ENCODE measurements at regions not wholly inside any gene's neighbourhood (a gene's known extent, or its start where the extent isn't known, plus 50 kb on each side); places are given as distances from the start of the nearest gene placed in this dataset.

DNA sequence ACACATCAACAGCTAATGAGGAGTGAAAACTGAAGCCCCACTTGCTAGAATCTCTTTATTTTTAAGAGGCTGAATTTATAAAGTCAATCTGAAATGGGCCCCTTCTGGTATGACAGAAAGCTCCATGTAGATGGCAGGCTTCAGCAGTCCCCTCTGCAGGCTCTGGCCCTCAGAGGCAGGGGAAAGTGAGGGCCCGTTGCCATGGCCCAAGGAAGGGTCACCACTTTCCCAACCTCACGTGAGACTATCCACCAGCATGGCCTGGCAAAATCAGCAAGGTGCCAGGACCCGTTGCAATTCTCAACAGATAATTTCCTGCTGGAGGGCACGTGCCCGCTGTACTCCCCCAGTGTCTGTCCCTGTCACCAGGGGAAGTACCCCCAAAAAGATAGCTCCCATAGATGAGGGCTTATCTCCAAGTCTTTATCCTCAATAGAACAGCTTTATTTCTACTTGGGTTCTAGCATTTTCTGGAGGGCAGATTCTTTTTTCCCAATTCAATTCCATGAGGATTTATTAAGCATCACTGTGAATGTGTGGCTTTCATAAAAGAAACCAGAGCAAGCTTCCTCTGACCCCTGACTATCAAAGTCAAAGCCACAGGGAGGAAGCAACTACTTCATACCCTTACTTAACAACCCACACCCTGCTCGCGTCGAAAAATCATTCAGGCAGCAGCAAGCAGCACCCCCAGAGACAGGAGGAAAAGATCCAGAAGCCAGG is 85.4 kb upstream of the FSTL4 start:
- TF ChIP-seq, protein P1, sequence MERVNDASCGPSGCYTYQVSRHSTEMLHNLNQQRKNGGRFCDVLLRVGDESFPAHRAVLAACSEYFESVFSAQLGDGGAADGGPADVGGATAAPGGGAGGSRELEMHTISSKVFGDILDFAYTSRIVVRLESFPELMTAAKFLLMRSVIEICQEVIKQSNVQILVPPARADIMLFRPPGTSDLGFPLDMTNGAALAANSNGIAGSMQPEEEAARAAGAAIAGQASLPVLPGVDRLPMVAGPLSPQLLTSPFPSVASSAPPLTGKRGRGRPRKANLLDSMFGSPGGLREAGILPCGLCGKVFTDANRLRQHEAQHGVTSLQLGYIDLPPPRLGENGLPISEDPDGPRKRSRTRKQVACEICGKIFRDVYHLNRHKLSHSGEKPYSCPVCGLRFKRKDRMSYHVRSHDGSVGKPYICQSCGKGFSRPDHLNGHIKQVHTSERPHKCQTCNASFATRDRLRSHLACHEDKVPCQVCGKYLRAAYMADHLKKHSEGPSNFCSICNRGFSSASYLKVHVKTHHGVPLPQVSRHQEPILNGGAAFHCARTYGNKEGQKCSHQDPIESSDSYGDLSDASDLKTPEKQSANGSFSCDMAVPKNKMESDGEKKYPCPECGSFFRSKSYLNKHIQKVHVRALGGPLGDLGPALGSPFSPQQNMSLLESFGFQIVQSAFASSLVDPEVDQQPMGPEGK (CRISPR knock-in tag; IDR thresholded peaks at IDR 0.05; ENCODE audit: borderline replicate concordance): no peak
- TF ChIP-seq, protein P2, sequence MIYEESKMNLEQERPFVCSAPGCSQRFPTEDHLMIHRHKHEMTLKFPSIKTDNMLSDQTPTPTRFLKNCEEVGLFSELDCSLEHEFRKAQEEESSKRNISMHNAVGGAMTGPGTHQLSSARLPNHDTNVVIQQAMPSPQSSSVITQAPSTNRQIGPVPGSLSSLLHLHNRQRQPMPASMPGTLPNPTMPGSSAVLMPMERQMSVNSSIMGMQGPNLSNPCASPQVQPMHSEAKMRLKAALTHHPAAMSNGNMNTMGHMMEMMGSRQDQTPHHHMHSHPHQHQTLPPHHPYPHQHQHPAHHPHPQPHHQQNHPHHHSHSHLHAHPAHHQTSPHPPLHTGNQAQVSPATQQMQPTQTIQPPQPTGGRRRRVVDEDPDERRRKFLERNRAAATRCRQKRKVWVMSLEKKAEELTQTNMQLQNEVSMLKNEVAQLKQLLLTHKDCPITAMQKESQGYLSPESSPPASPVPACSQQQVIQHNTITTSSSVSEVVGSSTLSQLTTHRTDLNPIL (CRISPR knock-in tag; IDR thresholded peaks at IDR 0.05; ENCODE audit: low read depth): no peak
- TF ChIP-seq TCF4 (CRISPR knock-in tag; IDR thresholded peaks at IDR 0.05; ENCODE audit: borderline replicate concordance): no peak
- no peak for TF ChIP-seq ZFP3 (CRISPR knock-in tag; IDR thresholded peaks at IDR 0.05)
- no peak for TF ChIP-seq ZNF70 (CRISPR knock-in tag; IDR thresholded peaks at IDR 0.05)
- TF ChIP-seq ZNF565 (CRISPR knock-in tag; conservative IDR thresholded peaks at IDR 0.05; ENCODE audit: low read depth): no peak
- no peak for TF ChIP-seq ESRRG (CRISPR knock-in tag; IDR thresholded peaks at IDR 0.05)
